Stimulated activated CD8-positive, alpha-beta memory T cell treated with anti-CD3 and anti-CD28 coated beads, Interleukin-4, amount 100 ng/mL, for 1 hour (primary cell): ENCODE measurements at regions not wholly inside any gene's neighbourhood (a gene's known extent, or its start where the extent isn't known, plus 50 kb on each side); places are given as distances from the start of the nearest gene placed in this dataset.
A peak's percentile ranks its signal among the peaks of the same experiment; 100 is the strongest.

Experiments
- DNase-seq, 2 donors: peaks; one replicate each; pipeline ENCODE4 v3.0.0-alpha.2; 2020; ENCODE audit warnings: low read depth in 2 of 2, low spot score in 1 of 2

DNA sequence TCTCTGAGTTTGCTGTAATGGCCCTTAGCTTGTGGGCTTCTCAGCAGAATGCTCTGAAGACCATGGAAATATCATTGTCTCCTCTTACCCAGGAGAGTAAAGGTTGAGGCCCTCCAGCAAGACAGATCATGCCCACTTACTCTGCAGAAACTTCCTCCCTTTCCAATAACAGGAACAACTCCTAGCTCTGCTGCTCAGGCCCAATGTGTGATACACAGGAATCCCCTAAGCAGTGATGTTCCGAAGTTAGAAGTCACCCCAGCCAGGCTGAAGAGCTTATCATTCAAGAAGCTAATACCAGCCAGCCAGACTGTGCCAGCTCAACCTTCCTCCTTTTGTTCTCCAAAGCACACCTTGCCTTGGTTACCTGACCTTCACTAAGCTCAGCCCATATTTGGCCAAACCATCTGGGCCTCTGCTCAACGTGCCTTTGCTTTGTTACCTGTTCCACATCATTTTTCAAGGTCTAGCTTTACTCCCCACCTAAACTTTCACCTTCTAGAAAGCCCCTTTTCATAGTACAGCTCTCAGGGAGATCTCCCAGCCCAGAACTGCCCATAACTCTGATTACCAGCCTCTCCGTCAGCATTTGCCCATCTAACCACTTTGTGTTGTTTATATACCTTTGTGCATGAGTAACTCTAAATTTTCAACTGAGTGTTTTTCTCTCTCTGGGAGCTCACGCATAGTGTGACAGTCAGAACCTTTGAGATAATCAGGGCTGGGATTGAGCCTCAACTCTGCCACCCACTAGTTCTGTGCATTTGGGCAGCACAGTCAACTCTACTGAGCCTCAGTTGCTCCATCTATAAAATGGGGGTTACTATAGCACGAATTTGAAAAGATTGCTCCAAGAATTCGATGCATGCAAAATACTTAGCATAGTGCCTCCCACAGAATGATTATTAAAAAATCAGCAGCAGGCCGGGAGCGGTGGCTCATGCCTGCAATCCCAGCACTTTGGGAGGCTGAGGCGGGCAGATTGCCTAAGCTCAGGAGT lies 107.6 kb upstream of the CPEB4 start:
- DNase-seq: no peak

- no peak for DNase-seq
These were observed 106.7 kb upstream of the CPEB4 start for GRCh38 chr5:173781432-173781815.

- DNase-seq: peak in 1 of 2 donors; percentile 22
These were observed 106.1 kb upstream of the CPEB4 start for GRCh38 chr5:173781816-173782670.

- no peak for DNase-seq
These were observed 105.5 kb upstream of the CPEB4 start for GRCh38 chr5:173782671-173783101.

GRCh38 chr5:173783371-173783770 lies 104.8 kb upstream of the CPEB4 start:
- DNase-seq: no peak

DNA sequence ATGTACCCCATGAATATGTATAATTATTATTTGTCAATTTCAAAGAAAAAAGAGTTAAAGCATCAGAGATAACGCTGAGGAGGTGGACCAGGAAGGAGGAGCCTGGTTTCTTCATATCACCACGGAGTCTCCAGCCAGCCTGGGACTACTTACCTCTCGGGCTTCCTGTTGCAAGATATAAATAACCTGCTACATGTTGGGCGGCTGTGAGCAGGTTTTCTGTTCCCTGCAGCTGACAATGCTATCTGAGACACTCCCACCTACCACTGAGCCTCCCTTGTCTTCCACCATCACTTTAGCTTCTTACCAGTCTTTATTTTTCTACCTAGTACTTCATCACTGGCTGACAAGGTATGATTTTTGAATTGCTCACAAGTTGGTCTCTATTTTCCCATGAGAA lies 102.7 kb upstream of the CPEB4 start:
- DNase-seq: no peak

DNA sequence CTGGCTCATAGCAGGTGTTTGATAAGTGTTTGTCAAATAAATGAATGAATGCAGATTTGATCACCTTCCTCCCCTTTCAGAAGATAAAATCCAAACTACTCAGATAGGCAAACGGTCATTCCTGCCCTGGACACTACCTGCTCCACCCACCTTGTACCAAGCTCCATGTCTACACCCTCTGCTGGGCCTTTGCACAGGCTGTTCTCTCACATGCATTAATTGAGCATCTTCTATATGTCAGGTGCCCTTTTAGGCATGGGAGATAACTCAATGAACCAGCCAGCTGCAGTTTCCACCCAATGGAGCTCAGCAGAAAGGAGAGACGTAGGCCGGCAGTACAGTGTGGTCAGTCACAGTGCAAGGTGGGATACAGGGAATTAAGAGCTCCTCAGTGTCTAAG lies 102.3 kb upstream of the CPEB4 start:
- DNase-seq: no peak

DNA sequence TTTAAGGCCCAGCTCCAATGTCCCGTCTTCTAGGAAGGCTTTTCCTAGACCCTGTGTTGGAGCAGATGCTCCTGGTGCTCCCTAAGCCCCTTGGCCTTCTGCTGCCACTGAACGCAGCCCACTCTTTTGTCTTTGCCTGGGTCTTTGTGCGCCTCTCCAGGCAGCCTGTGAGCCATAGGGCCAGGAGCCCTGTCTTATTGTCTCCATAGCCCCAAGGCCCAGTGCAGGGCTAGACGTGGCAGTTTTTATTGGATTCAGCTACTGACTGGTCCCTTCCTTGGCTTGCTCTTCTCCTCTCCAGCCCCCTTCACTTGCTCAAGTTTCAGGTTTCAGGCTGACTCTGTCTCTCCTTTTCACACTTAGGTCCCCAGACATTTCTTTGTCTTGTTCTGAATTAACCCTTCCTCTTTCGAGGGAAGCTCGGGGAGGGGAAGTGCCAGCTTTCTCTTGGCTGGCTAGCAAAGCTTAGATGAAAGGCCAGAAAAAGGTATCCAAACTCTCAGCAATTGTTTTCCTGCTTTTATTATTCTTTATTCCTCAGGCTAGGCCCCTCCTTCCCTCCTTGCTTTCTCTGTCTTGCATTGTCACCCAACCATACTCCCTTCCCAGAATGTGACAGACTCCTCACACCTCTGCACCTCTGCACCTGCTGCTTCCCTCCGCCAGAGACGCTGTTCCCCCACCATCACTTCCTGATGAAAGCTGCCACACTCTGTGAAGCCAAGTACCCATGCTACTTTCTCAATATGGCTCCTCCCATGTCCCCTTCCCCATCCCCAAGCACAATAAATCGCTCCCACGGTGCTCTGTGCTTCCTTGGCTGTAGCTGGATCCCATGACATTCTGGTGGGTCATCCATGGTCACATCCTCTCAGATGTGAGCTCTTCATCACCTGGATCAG lies 101.6 kb upstream of the CPEB4 start:
- DNase-seq: no peak

- no peak for DNase-seq
These were observed 98.9 kb upstream of the CPEB4 start for GRCh38 chr5:173789031-173789920.

GRCh38 chr5:173790177-173790719 lies 97.9 kb upstream of the CPEB4 start:
- DNase-seq: no peak

DNA sequence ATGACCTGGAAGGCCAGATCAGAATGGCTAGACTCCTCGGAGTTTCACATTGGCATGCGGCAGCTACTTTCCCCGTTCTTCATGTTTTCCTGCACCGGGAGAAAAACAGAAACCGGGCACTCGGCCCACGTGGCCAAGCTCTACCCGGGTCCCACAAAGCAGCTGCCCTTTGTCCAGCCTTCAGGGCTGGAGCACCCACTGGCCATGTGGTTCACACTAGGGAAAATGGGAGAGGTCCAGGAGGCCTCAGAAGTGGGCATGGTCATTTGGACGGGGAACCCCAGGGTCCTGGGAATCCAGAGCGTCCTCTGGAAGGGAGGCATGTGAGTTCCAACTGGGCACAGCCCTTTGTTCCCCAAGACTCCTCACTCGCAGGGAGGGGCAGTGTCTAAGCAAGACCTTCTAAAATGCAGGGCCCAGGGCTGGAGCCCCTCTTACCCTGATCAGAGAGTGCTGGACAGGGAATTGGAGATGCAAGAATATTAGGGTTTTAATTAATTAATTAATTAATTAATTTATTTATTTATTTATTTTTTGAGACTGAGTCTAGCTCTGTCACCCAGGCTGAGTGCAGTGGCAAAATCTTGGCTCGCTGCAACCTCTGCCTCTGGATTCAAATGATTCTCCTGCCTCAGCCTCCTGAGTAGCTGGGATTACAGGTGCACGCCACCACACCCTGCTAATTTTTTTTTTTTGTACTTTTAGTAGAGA lies 97.2 kb upstream of the CPEB4 start:
- DNase-seq: no peak

DNA sequence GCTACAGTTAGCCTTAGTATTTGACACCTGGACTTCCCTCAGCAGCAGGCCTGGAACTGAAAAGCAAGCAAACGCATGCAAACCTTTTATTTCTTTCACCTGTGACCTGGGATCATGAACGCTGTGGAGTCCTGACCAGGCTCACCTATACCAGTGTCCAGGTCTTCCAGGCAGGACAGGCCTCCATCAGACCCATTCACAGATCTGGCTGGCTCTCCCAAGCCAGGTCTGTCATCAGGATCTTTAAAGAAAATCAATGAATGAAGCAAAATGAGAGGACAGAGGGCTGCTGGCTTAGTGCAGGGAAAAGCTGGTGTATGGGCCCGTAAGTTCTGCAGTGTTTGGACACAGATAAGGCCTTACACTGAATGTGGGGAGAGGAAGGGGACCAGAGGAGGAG lies 96.3 kb upstream of the CPEB4 start:
- no peak for DNase-seq

DNA sequence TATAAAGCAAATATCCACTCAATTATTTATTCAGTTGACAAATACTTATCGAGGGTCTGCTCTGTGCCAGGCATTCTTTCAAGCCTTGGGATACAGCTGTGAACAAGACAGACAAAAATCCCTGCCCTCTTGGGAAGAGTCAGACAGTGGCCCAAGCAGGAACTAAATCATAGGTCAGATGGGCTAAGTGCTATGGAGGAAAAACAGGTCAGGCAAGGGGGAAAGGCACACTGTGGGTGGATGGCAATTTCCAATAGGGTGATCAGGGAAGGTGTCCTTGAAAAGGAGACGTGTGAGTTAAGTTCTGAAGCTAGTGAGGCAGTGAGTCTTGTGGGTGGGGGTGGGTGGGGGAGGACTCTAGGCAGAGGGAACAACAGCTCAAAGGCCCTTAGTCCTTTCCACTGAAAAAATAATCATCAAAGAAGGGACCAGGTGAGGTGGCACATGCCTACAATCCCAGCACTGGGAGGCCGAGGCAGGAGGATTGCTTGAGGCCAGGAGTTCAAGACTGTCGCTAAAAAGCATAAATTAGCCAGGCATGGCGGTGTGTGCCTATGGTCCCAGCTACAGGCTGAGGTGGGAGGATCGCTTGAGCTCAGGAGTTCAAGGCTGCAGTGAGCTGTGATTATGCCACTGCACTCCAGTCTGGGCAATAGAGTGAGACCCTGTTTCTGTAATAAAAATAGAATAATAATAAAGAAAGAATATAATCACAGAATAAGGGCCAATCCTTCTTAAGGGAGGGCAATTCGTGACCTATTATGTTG lies 95.2 kb upstream of the CPEB4 start:
- DNase-seq: no peak

GRCh38 chr5:173793648-173794548 lies 94.3 kb upstream of the CPEB4 start:
- DNase-seq: no peak

GRCh38 chr5:173794901-173795416 lies 93.2 kb upstream of the CPEB4 start:
- no peak for DNase-seq

DNA sequence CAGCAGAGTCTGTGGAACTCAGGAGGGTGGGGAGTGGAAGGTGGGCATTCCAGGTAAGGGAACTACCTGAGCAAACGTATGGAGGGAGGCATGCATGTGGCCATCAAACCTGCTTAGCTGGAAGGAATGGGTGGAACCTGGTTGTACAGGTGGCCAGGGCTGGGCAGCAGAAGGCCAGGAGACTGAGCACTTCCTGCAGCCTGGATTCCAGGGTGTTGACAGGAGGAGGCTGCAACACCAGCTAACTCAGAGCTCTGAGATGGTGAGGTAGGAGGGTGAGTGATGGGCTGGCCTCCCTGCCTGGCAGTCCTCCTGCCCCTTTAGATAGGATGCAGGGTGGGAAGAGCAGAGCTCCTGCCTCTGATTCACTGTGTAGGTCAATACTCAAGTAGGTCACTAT lies 92.5 kb upstream of the CPEB4 start:
- no peak for DNase-seq
